OCI-LY1 (cell line): ENCODE measurements at regions not wholly inside any gene's neighbourhood (a gene's known extent, or its start where the extent isn't known, plus 50 kb on each side); places are given as distances from the start of the nearest gene placed in this dataset.

Experiments
- H2AFZ ChIP-seq: fragments of 200-600 bp; sonication (generic), shearing (Covaris generic); 2 replicates; pipeline ENCODE4 v1.6.0; 2014; ENCODE audit warnings: antibody characterized with exemption, mild to moderate bottlenecking, low read length
- H3F3A ChIP-seq: fragments of 200-600 bp; sonication (generic), shearing (Covaris generic); 2 replicates; pipeline ENCODE4 v1.6.0; 2014; ENCODE audit warnings: mild to moderate bottlenecking, antibody characterized with exemption, low read length, moderate library complexity; ENCODE audit not compliant: insufficient read depth
- H3K27ac ChIP-seq: fragments of 200-600 bp; sonication (generic); 2 replicates; pipeline ENCODE4 v1.5.1; 2014; ENCODE audit warnings: low read length, mixed run types, mild to moderate bottlenecking, low read depth; ENCODE audit not compliant: poor library complexity, severe bottlenecking
- H3K27me3 ChIP-seq: fragments of 200-600 bp; sonication (generic); 2 replicates; pipeline ENCODE4 v1.6.0; 2014; ENCODE audit warnings: antibody characterized with exemption, mild to moderate bottlenecking, low read length, moderate library complexity; ENCODE audit not compliant: insufficient read depth
- H3K36me3 ChIP-seq: fragments of 200-600 bp; sonication (generic); 2 replicates; pipeline ENCODE4 v1.6.1; 2014; ENCODE audit warnings: mild to moderate bottlenecking, antibody characterized with exemption, low read length, moderate library complexity, mixed read lengths; ENCODE audit not compliant: insufficient read depth
- H3K4me1 ChIP-seq: fragments of 200-600 bp; sonication (generic); 2 replicates; pipeline ENCODE4 v1.5.1; 2014; ENCODE audit warnings: mild to moderate bottlenecking, low read length, moderate library complexity; ENCODE audit not compliant: insufficient read depth, severe bottlenecking
- H3K4me2 ChIP-seq: fragments of 200-600 bp; sonication (generic), shearing (Covaris generic); 2 replicates; pipeline ENCODE4 v1.6.1; 2014; ENCODE audit warnings: low read length
- H3K4me3 ChIP-seq: fragments of 200-600 bp; sonication (generic); 2 replicates; pipeline ENCODE4 v1.5.1; 2014; ENCODE audit warnings: low read length, low read depth, mild to moderate bottlenecking, mixed read lengths; ENCODE audit not compliant: poor library complexity, severe bottlenecking
- H3K79me2 ChIP-seq: fragments of 200-600 bp; shearing (Covaris generic); 2 replicates; pipeline ENCODE4 v1.6.1; 2016; ENCODE audit warnings: mixed run types, low read length, mixed read lengths; ENCODE audit not compliant: insufficient read depth
- H3K9ac ChIP-seq: fragments of 200-600 bp; sonication (generic), shearing (Covaris generic); 2 replicates; pipeline ENCODE4 v1.6.1; 2014; ENCODE audit warnings: mild to moderate bottlenecking, low read length, mixed read lengths
- H3K9me2 ChIP-seq: fragments of 200-600 bp; sonication (generic), shearing (Covaris generic); 2 replicates; pipeline ENCODE4 v1.6.1; 2014; ENCODE audit warnings: low read depth, mild to moderate bottlenecking, low read length, mixed read lengths
- H3K9me3 ChIP-seq: fragments of 200-600 bp; shearing (Covaris generic); 2 replicates; pipeline ENCODE4 v1.6.1; 2014; ENCODE audit warnings: low read length, mixed read lengths
- H4K20me1 ChIP-seq: fragments of 200-600 bp; sonication (generic), shearing (Covaris generic); 2 replicates; pipeline ENCODE4 v1.6.0; 2016; ENCODE audit warnings: mild to moderate bottlenecking, low read length; ENCODE audit not compliant: insufficient read depth
- CTCF ChIP-seq: fragments of 200-600 bp; sonication (generic), shearing (Covaris generic); IDR thresholded peaks from 2 replicates; pipeline ENCODE4 v1.5.1; 2017; ENCODE audit warnings: mild to moderate bottlenecking, antibody characterized with exemption, low read length, moderate library complexity, mixed read lengths
- EZH2 ChIP-seq: fragments of 200-600 bp; sonication (generic), shearing (Covaris generic); IDR thresholded peaks from 2 replicates; pipeline ENCODE4 v1.8.0; 2017; ENCODE audit warnings: borderline replicate concordance, mixed run types, mild to moderate bottlenecking, antibody characterized with exemption, low read length, moderate library complexity, mixed read lengths

GRCh38 chr2:52844701-52845423, 922.7 kb upstream of the CHAC2 start:
- H3K9me2 ChIP-seq: no peaks in the 10 kb centered on the region
- H3K4me2 ChIP-seq: no peak overlapping the region
- H3K36me3 ChIP-seq: no peaks in the 10 kb centered on the region
- no peaks in the 10 kb centered on the region for H3F3A ChIP-seq
- TF ChIP-seq EZH2: no peak
- no peak for TF ChIP-seq CTCF
- no peaks in the 10 kb centered on the region for H3K9me3 ChIP-seq
- no peak overlapping the region for H2AFZ ChIP-seq
- no peak overlapping the region for H3K4me3 ChIP-seq
- no peak overlapping the region for H3K9ac ChIP-seq
- H3K4me1 ChIP-seq: no peaks in the 10 kb centered on the region
- H3K27ac ChIP-seq: no peak overlapping the region
- H4K20me1 ChIP-seq: no peaks in the 10 kb centered on the region
- H3K79me2 ChIP-seq: no peaks in the 10 kb centered on the region
- no peaks in the 10 kb centered on the region for H3K27me3 ChIP-seq

- no peaks in the 10 kb centered on the region for H3K4me1 ChIP-seq
- no peak overlapping the region for H2AFZ ChIP-seq
- TF ChIP-seq EZH2: no peak
- TF ChIP-seq CTCF: no peak
- no peaks in the 10 kb centered on the region for H4K20me1 ChIP-seq
- no peaks in the 10 kb centered on the region for H3K9me2 ChIP-seq
- H3K79me2 ChIP-seq: no peaks in the 10 kb centered on the region
- no peaks in the 10 kb centered on the region for H3F3A ChIP-seq
- no peak overlapping the region for H3K4me2 ChIP-seq
- H3K9ac ChIP-seq: no peak overlapping the region
- no peaks in the 10 kb centered on the region for H3K27me3 ChIP-seq
- no peak overlapping the region for H3K27ac ChIP-seq
- no peak overlapping the region for H3K4me3 ChIP-seq
- no peaks in the 10 kb centered on the region for H3K9me3 ChIP-seq
- no peaks in the 10 kb centered on the region for H3K36me3 ChIP-seq
Measured at GRCh38 chr2:52835909-52836308, 931.7 kb upstream of the CHAC2 start.

- no peak for TF ChIP-seq CTCF
- no peak for TF ChIP-seq EZH2
- no peak overlapping the region for H3K9ac ChIP-seq
- H3K27me3 ChIP-seq: no peaks in the 10 kb centered on the region
- H3K4me1 ChIP-seq: no peaks in the 10 kb centered on the region
- H3K9me2 ChIP-seq: no peaks in the 10 kb centered on the region
- H3K79me2 ChIP-seq: no peaks in the 10 kb centered on the region
- H3K36me3 ChIP-seq: no peaks in the 10 kb centered on the region
- no peak overlapping the region for H3K4me3 ChIP-seq
- no peak overlapping the region for H2AFZ ChIP-seq
- H3F3A ChIP-seq: no peaks in the 10 kb centered on the region
- H4K20me1 ChIP-seq: no peaks in the 10 kb centered on the region
- H3K27ac ChIP-seq: no peak overlapping the region
- no peak overlapping the region for H3K4me2 ChIP-seq
- no peaks in the 10 kb centered on the region for H3K9me3 ChIP-seq
Measured at GRCh38 chr2:52831216-52831615, 936.4 kb upstream of the CHAC2 start.
